M059J (cell line): ENCODE measurements at regions not wholly inside any gene's neighbourhood (a gene's known extent, or its start where the extent isn't known, plus 50 kb on each side); places are given as distances from the start of the nearest gene placed in this dataset.
A peak's percentile ranks its signal among the peaks of the same experiment; 100 is the strongest.

Experiments
- DNase-seq: peaks from one replicate; pipeline ENCODE4 v3.0.0-alpha.2; 2012; ENCODE audit warnings: low read depth

- peak; percentile 43 for DNase-seq
Measured at GRCh38 chr2:240208631-240209211, 68.3 kb upstream of the OTOS start.

- no peak for DNase-seq
Measured at GRCh38 chr2:240209493-240209892, 69.0 kb upstream of the OTOS start.

GRCh38 chr2:240210198-240210965 is 69.9 kb upstream of the OTOS start:
- DNase-seq = no peak

- no peak for DNase-seq
Measured at GRCh38 chr2:240211096-240211495, 70.6 kb upstream of the OTOS start.

GRCh38 chr2:240211598-240212424 is 71.4 kb upstream of the OTOS start:
- no peak for DNase-seq

- no peak for DNase-seq
Measured at GRCh38 chr2:240212425-240213225, 72.2 kb upstream of the OTOS start.

- DNase-seq = no peak
Measured at GRCh38 chr2:240213226-240213475, 72.7 kb upstream of the OTOS start.

GRCh38 chr2:240213476-240214421 is 73.3 kb upstream of the OTOS start:
- no peak for DNase-seq

- no peak for DNase-seq
Measured at GRCh38 chr2:240214790-240215675, 74.6 kb upstream of the OTOS start.

- DNase-seq = no peak
Measured at GRCh38 chr2:240215676-240216051, 75.2 kb upstream of the OTOS start.

GRCh38 chr2:240216167-240216566 is 75.7 kb upstream of the OTOS start:
- DNase-seq = no peak

GRCh38 chr2:240217431-240218301 is 77.2 kb upstream of the OTOS start:
- DNase-seq = no peak

- no peak for DNase-seq
Measured at GRCh38 chr2:240219208-240219890, 78.9 kb upstream of the OTOS start.

- peak; percentile 32 for DNase-seq
Measured at GRCh38 chr2:240220371-240220770, 79.9 kb upstream of the OTOS start.

- no peak for DNase-seq
Measured at GRCh38 chr2:240223631-240224030, 83.2 kb upstream of the OTOS start.

GRCh38 chr2:240224676-240225075 is 84.2 kb upstream of the OTOS start:
- peak; percentile 25 for DNase-seq

GRCh38 chr2:240225131-240225530 is 84.7 kb upstream of the OTOS start:
- no peak for DNase-seq

GRCh38 chr2:240225660-240226475 is 85.4 kb upstream of the OTOS start:
- DNase-seq = no peak
